COR-L47 (cell line): ENCODE measurements at regions not wholly inside any gene's neighbourhood (a gene's known extent, or its start where the extent isn't known, plus 50 kb on each side); places are given as distances from the start of the nearest gene placed in this dataset.
"Not testable (repeated sequence)": the region's sequence is repeated elsewhere in the genome, so short reads cannot be mapped to it uniquely, and the experiment has no call there.

ENCODE experiments used
- DNase-seq: peaks from one replicate; lab custom pipeline; 2025; lab: John Stamatoyannopoulos, UW

DNA sequence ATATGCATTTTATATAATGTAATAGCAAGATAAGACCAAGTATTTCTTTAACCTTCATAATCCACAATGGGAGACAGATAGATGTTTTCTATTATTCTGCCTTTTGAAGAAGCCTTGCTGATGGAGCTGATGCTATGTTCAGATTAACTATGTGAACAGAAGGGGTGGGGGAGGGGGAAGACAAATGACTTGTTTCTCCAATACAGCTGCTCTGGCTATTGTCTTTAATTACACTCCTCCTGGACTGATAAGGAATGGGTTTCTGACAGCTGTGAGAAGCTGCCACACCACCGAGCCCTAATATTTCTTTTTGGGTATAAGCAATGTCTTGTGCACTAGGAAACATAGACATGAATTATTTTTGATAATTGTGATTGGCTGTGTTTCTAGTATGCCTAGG is 62.0 kb downstream of the CAVIN4 start:
- peak; percentile 9 for DNase-seq

DNA sequence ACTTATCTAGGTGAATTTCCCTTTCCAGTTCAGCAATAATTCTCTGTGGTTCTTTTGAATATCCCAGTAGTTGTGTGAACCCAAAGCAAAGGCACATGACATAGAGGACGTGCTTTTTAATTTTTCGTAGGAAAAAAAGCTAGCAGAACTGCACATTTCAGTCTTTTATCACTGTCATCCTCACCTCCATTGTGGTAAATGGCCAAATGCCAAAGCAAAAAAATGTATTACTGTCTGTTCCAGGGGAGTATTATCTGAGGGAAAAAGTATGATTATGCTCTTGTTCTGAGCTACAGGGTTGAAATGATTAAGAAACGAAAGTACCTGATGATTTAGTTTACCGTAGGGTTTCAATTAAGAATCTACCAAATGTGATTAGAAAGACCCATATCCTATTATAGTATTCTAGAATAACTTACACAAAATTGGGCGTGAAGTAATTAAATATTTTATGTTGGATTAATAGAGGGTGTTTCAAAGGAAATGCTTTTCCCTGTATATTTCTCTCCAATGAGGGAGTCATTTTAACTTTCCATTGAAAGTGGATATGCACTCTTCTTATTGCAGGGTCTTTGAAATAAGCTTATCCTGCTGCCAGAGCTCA is 62.7 kb downstream of the CAVIN4 start:
- no peak for DNase-seq

- DNase-seq = no peak
These were observed 63.3 kb downstream of the CAVIN4 start for GRCh38 chr9:100641166-100641565.

GRCh38 chr9:100652850-100653249 is 75.0 kb downstream of the CAVIN4 start:
- DNase-seq = peak; percentile 30

DNA sequence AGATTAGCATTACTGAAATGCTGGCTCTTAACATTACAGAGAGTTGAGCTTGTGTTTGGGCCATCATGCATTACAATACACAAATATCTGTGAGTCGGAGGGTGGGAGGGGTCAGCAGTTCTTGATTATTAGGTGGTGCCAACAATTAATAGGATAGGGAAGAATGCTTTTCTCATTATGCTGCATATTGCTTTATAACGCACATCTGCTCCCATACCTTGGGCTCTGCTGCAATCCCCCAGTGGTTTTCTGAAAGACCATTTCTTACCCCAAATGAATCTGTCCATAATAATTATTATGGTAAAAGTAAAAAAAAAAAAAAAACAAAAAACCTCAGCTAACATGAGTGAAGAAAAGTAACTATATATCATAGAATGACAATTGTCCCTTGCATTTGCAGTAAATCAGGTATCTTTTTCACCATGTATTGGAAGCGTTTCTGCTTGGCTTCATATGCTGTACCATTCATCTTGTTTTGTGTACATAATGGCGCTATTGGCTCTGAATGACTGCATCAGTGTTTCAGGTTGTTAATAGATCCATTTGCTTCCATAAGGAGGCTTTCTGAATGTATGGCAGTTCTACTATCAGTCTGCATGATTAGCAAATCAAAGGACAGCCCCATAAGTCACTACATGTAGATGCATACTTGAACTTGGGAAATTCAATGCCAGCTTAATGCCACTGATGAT is 75.9 kb downstream of the CAVIN4 start:
- DNase-seq = no peak

DNA sequence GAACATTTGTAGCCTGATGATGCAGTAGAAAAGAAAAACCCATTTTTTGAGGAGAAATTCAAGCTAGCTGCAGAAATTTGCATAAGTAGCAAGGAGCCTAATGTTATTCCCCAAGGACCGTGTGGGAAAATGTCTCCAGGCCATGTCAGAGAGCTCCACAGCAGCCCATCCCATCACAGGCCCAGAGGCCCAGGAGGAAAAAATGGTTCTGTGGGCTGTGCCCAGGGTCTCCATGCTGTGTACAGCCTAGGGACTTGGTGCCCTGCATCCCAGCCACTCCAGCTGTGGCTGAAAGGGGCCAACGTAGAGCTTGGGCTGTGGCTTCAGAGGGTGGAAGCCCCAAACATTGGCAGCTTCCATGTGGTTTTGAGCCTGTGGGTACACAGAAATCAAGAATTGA is 79.0 kb downstream of the CAVIN4 start:
- DNase-seq = not testable (repeated sequence)

DNA sequence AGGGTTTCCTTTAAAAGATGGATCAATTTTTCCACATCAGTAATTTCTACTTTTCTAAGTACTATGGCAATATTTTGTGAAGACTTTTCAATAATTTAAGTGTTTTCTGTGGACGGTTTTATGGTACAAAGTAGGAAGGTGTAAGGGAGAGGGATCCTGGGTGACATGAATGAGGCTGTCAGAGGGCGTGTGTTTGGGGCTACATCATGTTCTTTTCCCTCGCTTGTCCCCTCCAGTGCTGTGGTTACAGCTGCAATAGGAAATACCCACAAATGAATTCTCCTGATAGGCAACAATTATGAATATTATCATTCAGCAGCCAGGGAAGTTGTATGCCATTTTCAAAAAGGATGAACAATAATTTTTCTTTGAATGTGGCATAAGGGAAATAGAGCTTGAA is 83.8 kb downstream of the CAVIN4 start:
- DNase-seq = no peak

- DNase-seq = no peak
These were observed 84.2 kb downstream of the CAVIN4 start for GRCh38 chr9:100662122-100662521.

GRCh38 chr9:100667448-100667847 is 89.6 kb downstream of the CAVIN4 start:
- DNase-seq = no peak

DNA sequence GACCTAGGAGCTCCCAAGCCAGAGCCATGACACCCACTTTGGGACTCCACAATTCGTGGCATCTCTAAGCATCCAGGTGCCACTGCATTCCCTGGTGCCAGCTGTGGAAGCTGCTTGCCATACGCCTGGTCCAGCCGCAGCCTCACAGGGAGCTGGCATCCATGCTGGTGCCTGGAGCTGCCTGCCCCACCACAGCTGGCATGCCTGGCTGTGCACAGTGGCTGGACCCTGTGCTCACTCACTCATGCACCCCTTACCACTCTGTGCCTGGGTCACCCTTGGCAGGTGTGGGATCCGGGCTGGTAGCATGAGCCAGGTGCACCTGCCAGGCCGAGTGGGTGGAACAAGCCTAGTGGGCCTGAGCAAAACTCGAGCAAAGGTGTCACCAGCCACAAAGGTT is 90.1 kb downstream of the CAVIN4 start:
- DNase-seq = no peak

DNA sequence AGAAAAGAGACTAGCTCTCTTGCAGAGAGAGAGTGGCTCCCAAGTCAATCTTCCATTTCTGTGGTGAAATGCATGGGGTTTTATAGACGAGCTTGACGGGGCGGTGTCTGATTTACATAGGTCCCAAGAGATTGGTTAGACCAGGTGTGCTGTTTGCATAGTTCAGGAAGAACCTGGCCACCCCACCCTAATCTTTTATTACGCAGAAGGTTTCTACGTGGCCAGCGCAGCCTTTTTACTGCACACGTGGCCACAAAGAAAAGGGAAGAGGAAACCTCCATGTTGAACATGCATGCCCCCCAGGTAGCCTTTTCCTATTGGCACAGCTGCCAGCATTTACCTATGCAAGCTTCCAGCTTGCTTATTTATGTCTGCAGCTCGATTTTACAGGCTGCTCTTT is 92.1 kb downstream of the CAVIN4 start:
- peak; percentile 17 for DNase-seq

GRCh38 chr9:100670719-100671118 is 92.8 kb downstream of the CAVIN4 start:
- peak; percentile 45 for DNase-seq

- DNase-seq = no peak
These were observed 94.0 kb downstream of the CAVIN4 start for GRCh38 chr9:100671898-100672297.

- DNase-seq = no peak
These were observed 95.4 kb downstream of the CAVIN4 start for GRCh38 chr9:100673249-100673648.

DNA sequence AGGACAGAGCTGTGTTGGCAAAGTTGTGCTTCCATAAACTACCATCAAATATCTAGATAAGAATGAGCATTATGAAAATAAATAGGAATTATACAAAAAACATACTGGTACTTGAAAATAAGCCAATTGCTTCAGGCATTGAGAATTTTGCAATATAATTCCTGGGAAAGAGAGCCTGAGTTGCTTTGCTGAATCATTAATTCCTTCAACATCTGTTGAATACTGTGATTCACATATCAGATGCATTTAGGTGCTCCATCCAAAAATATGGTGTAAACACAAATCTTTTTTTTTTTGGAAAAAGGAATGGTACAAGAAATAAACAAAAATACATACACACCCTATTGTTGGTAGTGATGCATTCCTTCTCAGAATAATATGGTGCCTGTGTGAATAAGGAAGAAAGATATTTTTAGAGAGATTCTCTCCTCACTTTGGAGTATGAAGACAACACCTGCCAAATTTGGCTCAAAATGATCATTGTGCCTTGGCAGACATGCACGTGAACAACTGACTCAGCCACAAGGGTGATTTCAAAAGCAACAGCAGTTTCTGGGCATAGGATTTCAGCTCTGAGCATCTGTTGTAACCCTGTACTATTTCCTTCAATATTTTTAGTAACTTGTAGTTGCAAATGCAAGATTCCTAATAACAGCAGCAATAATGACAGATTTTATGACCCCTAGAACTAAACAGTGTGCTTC is 96.7 kb downstream of the CAVIN4 start:
- no peak for DNase-seq

DNA sequence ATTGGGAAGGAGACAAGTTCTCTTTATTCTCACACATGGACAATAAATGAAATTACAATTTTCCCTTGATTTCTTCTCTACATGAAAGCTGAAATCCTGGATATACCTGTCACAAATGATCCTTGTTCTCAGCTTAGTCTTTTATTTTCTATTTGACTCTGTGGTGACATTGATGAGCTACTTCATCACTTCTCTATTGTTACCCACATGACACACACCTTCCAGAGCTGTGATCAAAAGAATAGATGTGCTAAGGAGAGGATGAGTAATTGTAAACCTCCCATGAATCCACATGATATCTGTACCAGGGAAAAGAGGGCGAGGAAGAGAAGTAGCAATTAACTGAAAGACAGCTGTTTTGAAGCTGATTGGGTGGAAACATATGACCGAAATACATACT is 102.0 kb downstream of the CAVIN4 start:
- DNase-seq = peak; percentile 56

DNA sequence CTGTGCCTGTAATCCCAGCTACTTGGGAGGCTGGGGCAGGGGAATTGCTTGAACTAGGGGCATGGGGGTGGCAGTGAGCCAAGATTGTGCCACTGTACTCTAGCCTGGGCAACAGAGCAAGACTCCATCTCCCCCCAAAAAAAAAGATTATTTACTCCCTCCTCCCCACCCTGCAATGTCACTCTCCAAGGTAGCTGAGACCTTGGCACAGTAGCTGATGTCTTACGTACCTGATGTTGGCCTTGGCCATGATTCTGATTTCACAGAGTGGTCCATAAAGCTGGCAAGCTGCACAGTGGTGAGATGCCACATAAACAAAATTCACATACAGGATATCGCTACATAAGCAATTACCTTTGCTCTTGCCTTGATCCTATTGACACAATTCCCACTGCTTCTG is 108.5 kb downstream of the CAVIN4 start:
- DNase-seq = no peak

DNA sequence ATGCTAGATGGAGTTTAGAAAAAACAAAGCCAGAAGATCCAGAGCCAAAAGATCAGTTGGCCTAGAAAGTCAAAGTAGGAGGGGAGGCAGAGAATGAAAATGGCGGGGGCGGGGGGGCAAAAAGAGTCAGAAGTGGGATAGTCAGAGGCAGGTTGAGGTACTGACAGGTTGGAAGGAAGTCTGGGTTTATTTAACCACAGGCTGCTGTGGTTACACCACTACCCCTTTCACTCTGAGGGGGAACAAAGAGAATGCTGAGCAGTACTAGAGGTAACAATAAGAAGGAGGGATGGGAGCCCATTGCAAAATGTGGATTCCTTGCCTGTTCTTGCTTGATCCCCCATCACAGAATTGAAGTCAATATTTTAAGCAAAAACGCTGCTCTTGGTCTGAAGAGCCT is 111.8 kb downstream of the CAVIN4 start:
- no peak for DNase-seq

- DNase-seq = no peak
These were observed 112.6 kb downstream of the CAVIN4 start for GRCh38 chr9:100690438-100690837.

DNA sequence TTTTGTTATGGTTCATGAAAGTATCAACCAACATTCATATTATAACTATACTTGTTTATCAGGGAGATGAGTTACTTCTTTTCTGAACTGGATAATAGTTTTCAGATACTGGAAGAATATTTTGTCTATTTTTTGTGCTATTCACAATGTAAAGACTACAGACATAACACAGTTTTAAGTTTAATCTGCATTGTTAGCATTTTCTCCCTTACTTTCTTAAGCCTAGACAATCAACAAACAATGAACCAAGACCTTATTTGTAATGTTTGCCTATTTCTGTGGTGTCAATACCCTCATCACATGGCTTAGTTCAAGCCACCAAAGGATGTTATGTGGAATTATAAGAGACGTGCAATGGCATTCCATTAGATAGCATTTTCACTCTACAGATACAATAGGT is 119.5 kb downstream of the CAVIN4 start:
- no peak for DNase-seq

DNA sequence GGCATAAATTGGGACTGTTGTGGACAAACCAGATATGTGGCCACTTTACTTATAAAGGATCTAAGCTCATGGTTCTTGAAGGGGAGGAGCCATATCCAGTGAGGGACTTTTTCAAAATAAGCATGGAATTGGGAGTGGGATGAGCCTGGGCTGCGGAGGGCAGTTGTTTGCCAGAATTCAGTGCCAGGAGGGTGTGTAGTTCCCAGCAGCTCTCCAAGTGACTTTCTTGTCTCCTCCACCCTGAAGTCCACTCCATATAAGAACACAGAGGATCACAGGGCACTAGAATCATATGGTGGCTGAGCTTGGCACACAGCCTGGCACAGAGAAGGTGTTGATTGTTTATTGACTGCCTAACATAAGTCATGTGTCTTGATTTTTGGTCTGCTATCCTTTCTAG is 121.1 kb downstream of the CAVIN4 start:
- no peak for DNase-seq

DNA sequence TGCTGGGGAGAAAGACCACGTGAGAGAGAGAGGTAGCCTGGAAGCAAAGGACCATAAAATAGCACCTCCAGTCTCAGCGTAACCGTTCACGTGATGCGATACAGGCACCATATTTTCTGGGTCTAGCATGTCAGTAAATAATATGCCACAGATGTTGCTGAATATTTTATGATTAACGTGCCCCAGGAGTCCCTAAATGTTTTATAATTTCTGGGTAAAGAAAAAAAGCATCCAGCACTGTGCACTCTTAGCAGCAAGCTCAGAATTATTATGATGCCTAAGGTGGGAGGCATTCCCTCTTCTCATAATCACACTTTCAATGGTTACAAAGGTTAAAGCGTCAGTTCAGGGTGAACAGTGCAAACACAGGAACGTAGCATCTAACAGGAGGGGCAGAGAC is 121.8 kb downstream of the CAVIN4 start:
- DNase-seq = no peak

- peak; percentile 25 for DNase-seq
These were observed 122.9 kb downstream of the CAVIN4 start for GRCh38 chr9:100700689-100701318.
